ENCODE measurements at regions not wholly inside any gene's neighbourhood (a gene's known extent, or its start where the extent isn't known, plus 50 kb on each side); places are given as distances from the start of the nearest gene placed in this dataset.

GRCh38 chr13:53160211-53160610 is 131.6 kb downstream of the OLFM4 start:
- TF ChIP-seq, protein P1, sequence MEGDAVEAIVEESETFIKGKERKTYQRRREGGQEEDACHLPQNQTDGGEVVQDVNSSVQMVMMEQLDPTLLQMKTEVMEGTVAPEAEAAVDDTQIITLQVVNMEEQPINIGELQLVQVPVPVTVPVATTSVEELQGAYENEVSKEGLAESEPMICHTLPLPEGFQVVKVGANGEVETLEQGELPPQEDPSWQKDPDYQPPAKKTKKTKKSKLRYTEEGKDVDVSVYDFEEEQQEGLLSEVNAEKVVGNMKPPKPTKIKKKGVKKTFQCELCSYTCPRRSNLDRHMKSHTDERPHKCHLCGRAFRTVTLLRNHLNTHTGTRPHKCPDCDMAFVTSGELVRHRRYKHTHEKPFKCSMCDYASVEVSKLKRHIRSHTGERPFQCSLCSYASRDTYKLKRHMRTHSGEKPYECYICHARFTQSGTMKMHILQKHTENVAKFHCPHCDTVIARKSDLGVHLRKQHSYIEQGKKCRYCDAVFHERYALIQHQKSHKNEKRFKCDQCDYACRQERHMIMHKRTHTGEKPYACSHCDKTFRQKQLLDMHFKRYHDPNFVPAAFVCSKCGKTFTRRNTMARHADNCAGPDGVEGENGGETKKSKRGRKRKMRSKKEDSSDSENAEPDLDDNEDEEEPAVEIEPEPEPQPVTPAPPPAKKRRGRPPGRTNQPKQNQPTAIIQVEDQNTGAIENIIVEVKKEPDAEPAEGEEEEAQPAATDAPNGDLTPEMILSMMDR (IDR thresholded peaks at IDR 0.05; ENCODE audit: extremely low read depth, missing control alignments): no peak
- no peak for DNase-seq (ENCODE audit: low spot score)

- DNase-seq (ENCODE audit: low spot score): no peak
Measured at GRCh38 chr13:53161251-53161650, 132.6 kb downstream of the OLFM4 start.

DNA sequence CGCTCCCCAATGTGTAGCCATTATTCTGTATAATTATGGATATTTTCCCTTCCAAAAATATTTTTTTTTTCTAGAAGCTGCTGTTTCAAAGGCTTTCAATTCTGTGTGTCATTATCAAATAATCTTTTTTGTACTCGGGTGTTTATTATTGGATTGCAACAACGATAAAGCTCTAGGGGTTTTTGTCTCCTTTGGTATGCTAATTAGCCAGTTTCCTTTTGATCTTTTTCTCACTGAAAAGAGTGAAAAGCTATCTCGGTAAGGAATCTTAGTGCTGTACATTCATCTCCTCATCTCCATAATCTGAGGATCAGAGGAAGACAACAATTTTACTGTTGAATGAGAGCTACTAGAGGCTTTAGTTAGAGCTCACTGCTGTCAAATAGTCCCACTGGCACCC is 136.6 kb downstream of the OLFM4 start:
- TF ChIP-seq, protein P1 (IDR thresholded peaks at IDR 0.05; ENCODE audit: extremely low read depth, missing control alignments): no peak
- no peak for DNase-seq (ENCODE audit: low spot score)

More at GRCh38 chr13:53161251-53161650, 132.6 kb downstream of the OLFM4 start:
- TF ChIP-seq, protein P1 (IDR thresholded peaks at IDR 0.05; ENCODE audit: extremely low read depth, missing control alignments): no peak

- TF ChIP-seq, protein P1 (IDR thresholded peaks at IDR 0.05; ENCODE audit: extremely low read depth, missing control alignments): no peak
- no peak for DNase-seq (ENCODE audit: low spot score)
Measured at GRCh38 chr13:53167561-53167960, 138.9 kb downstream of the OLFM4 start.

DNA sequence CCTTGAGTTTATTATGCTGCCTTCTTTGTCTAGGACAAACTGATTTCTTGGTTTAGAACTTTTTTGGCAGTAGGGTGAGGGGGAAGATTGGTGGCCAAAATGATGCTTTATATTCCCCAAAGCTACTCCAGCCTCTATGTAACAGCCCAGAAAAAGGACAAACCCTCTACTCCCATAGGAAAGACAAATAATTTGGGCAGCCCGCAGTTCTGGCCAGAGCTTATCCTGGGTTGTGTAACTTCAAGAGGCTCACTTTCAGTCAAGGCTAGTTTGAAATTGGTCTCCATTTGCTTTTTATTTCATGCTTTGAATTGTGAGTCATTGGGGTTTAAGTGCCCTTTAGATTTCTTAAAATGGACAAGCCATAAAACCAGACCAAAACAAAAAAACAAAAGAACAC is 142.3 kb downstream of the OLFM4 start:
- TF ChIP-seq, protein P1 (IDR thresholded peaks at IDR 0.05; ENCODE audit: extremely low read depth, missing control alignments): no peak

GRCh38 chr13:53174545-53174944 is 145.9 kb downstream of the OLFM4 start:
- TF ChIP-seq, protein P1 (IDR thresholded peaks at IDR 0.05; ENCODE audit: extremely low read depth, missing control alignments): no peak
- no peak for DNase-seq (ENCODE audit: low spot score)

More for the DNA sequence above, 142.3 kb downstream of the OLFM4 start:
- DNase-seq (ENCODE audit: low spot score): no peak

DNA sequence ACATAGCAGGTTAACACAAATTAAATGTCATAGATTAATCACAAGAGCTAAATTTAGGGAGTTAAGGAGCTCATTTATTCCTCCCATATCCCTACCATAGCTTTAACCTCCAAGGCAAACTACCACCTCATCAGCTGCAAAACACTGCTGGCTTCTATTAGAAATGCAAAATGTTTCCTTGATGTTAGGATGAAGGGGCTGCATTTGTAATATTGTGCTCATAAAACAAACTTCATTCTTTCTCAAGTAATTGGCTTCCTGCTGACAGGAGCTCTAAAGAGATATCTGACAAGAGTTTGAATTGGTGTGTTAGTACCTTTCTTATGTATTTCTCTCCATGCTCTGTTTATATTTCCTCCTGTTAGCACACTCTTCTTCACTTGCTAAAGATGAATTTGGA is 152.1 kb downstream of the OLFM4 start:
- DNase-seq (ENCODE audit: low spot score): no peak
- TF ChIP-seq, protein P1 (IDR thresholded peaks at IDR 0.05; ENCODE audit: extremely low read depth, missing control alignments): no peak
